Uterus (tissue), 2 donors: ENCODE measurements at regions not wholly inside any gene's neighbourhood (a gene's known extent, or its start where the extent isn't known, plus 50 kb on each side); places are given as distances from the start of the nearest gene placed in this dataset.

Experiments
- POLR2A ChIP-seq, 2 donors: fragments of 450-650 bp; IDR thresholded peaks; one replicate each; pipeline ENCODE4 v1.6.1; 2016; ENCODE audit warnings: antibody characterized with exemption in 2 of 2, mild to moderate bottlenecking in 1 of 2, moderate library complexity in 1 of 2
- TF ChIP-seq, protein P1 (sequence below), 4 experiments: fragments of 200-600 bp in 2 of 4; fragments of 450-650 bp in 2 of 4; sonication (generic) in 2 of 4; IDR thresholded peaks; one replicate each; pipeline ENCODE4 v1.5.1; 2016 to 2019; ENCODE audit warnings: antibody characterized with exemption in 4 of 4, mild to moderate bottlenecking in 2 of 4, moderate library complexity in 1 of 4

DNA sequence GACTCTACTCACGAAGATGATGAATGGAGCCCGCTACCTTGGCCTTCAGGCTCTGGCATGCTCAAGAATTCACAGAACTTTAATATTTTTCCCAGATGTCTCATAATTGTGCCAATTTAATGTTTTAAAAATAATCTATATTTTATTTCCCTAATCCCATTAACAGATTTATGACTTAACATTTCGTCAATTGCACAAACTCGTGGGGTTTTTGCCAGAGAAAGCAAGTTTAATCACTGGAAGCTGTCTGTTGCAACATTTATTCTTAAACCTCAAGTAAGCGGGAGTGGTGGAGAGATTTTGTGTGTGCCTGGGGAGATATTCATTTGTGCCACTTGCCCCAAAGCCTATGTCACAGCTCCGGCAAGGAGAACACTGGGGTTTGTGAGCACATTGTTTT, 117.9 kb downstream of the TEX36 start:
- TF ChIP-seq, protein P1, sequence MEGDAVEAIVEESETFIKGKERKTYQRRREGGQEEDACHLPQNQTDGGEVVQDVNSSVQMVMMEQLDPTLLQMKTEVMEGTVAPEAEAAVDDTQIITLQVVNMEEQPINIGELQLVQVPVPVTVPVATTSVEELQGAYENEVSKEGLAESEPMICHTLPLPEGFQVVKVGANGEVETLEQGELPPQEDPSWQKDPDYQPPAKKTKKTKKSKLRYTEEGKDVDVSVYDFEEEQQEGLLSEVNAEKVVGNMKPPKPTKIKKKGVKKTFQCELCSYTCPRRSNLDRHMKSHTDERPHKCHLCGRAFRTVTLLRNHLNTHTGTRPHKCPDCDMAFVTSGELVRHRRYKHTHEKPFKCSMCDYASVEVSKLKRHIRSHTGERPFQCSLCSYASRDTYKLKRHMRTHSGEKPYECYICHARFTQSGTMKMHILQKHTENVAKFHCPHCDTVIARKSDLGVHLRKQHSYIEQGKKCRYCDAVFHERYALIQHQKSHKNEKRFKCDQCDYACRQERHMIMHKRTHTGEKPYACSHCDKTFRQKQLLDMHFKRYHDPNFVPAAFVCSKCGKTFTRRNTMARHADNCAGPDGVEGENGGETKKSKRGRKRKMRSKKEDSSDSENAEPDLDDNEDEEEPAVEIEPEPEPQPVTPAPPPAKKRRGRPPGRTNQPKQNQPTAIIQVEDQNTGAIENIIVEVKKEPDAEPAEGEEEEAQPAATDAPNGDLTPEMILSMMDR (IDR thresholded peaks at IDR 0.05): no peak
- TF ChIP-seq POLR2A (IDR thresholded peaks at IDR 0.05): no peak
